ENCODE measurements at regions not wholly inside any gene's neighbourhood (a gene's known extent, or its start where the extent isn't known, plus 50 kb on each side); places are given as distances from the start of the nearest gene placed in this dataset.
"Not testable (repeated sequence)": the region's sequence is repeated elsewhere in the genome, so short reads cannot be mapped to it uniquely, and the experiment has no call there.

- not testable (repeated sequence) for H3K4me1 ChIP-seq (ENCODE audit: insufficient read depth, low read length); H3K27me3 ChIP-seq (ENCODE audit: insufficient read depth, low read length); H3K9me3 ChIP-seq (ENCODE audit: low read length); H3K36me3 ChIP-seq (ENCODE audit: insufficient read depth, low read length); H3K4me3 ChIP-seq (ENCODE audit: low read length); H2AFZ ChIP-seq (ENCODE audit: low read depth, low read length)
Observed at GRCh38 chr7:114076392-114077157, 157.8 kb upstream of the PPP1R3A start.

- H3K4me3 ChIP-seq (ENCODE audit: low read length), result no peak overlapping the region
- no peaks in the 10 kb centered on the region for H3K4me1 ChIP-seq (ENCODE audit: insufficient read depth, low read length)
- H3K36me3 ChIP-seq (ENCODE audit: insufficient read depth, low read length), result no peaks in the 10 kb centered on the region
Observed at GRCh38 chr7:114073701-114074100, 154.9 kb upstream of the PPP1R3A start.

GRCh38 chr7:114070246-114070645 lies 151.4 kb upstream of the PPP1R3A start:
- no peaks in the 10 kb centered on the region for H3K27me3 ChIP-seq (ENCODE audit: insufficient read depth, low read length)
- no peaks in the 10 kb centered on the region for H3K4me1 ChIP-seq (ENCODE audit: insufficient read depth, low read length)
- H3K36me3 ChIP-seq (ENCODE audit: insufficient read depth, low read length), result no peaks in the 10 kb centered on the region
- peaks cover 2% of the 10 kb centered on the region for H3K9me3 ChIP-seq (ENCODE audit: low read length)
- no peak overlapping the region for H3K4me3 ChIP-seq (ENCODE audit: low read length)
- H2AFZ ChIP-seq (ENCODE audit: low read depth, low read length), result no peak overlapping the region

More at GRCh38 chr7:114073701-114074100, 154.9 kb upstream of the PPP1R3A start:
- peaks cover 2% of the 10 kb centered on the region for H3K9me3 ChIP-seq (ENCODE audit: low read length)
- H3K27me3 ChIP-seq (ENCODE audit: insufficient read depth, low read length), result no peaks in the 10 kb centered on the region
- no peak overlapping the region for H2AFZ ChIP-seq (ENCODE audit: low read depth, low read length)

GRCh38 chr7:114062810-114063209 lies 144.0 kb upstream of the PPP1R3A start:
- Histone ChIP-seq H3K4me1 (ENCODE audit: insufficient read depth, low read length) (no peaks in the 10 kb centered on the region), H3K27me3 (ENCODE audit: insufficient read depth, low read length) (no peaks in the 10 kb centered on the region), H3K9me3 (ENCODE audit: low read length) (no peaks in the 10 kb centered on the region), H3K36me3 (ENCODE audit: insufficient read depth, low read length) (no peaks in the 10 kb centered on the region), H3K4me3 (ENCODE audit: low read length) (no peak overlapping the region), H2AFZ (ENCODE audit: low read depth, low read length) (no peak overlapping the region)

GRCh38 chr7:114051871-114052331 lies 133.1 kb upstream of the PPP1R3A start:
- H3K27me3 ChIP-seq (ENCODE audit: insufficient read depth, low read length), result no peaks in the 10 kb centered on the region
- no peak overlapping the region for H3K4me3 ChIP-seq (ENCODE audit: low read length)
- H3K36me3 ChIP-seq (ENCODE audit: insufficient read depth, low read length), result no peaks in the 10 kb centered on the region
- no peak overlapping the region for H2AFZ ChIP-seq (ENCODE audit: low read depth, low read length)
- H3K4me1 ChIP-seq (ENCODE audit: insufficient read depth, low read length), result no peaks in the 10 kb centered on the region
- H3K9me3 ChIP-seq (ENCODE audit: low read length), result peaks cover 2% of the 10 kb centered on the region

GRCh38 chr7:114050571-114050970 lies 131.8 kb upstream of the PPP1R3A start:
- no peaks in the 10 kb centered on the region for H3K27me3 ChIP-seq (ENCODE audit: insufficient read depth, low read length)
- peaks cover 2% of the 10 kb centered on the region for H3K9me3 ChIP-seq (ENCODE audit: low read length)
- H3K4me1 ChIP-seq (ENCODE audit: insufficient read depth, low read length), result no peaks in the 10 kb centered on the region
- H2AFZ ChIP-seq (ENCODE audit: low read depth, low read length), result no peak overlapping the region
- no peaks in the 10 kb centered on the region for H3K36me3 ChIP-seq (ENCODE audit: insufficient read depth, low read length)
- H3K4me3 ChIP-seq (ENCODE audit: low read length), result no peak overlapping the region

GRCh38 chr7:114048386-114049235 lies 129.8 kb upstream of the PPP1R3A start:
- Histone ChIP-seq H3K27me3 (ENCODE audit: insufficient read depth, low read length) (no peaks in the 10 kb centered on the region), H3K9me3 (ENCODE audit: low read length) (peaks cover 2% of the 10 kb centered on the region), H3K4me1 (ENCODE audit: insufficient read depth, low read length) (no peaks in the 10 kb centered on the region), H3K4me3 (ENCODE audit: low read length) (no peak overlapping the region), H3K36me3 (ENCODE audit: insufficient read depth, low read length) (no peaks in the 10 kb centered on the region), H2AFZ (ENCODE audit: low read depth, low read length) (no peak overlapping the region)

GRCh38 chr7:114047889-114048288 lies 129.1 kb upstream of the PPP1R3A start:
- Histone ChIP-seq H3K36me3 (ENCODE audit: insufficient read depth, low read length) (no peaks in the 10 kb centered on the region), H3K9me3 (ENCODE audit: low read length) (peaks cover 2% of the 10 kb centered on the region), H2AFZ (ENCODE audit: low read depth, low read length) (no peak overlapping the region), H3K4me1 (ENCODE audit: insufficient read depth, low read length) (no peaks in the 10 kb centered on the region), H3K4me3 (ENCODE audit: low read length) (no peak overlapping the region), H3K27me3 (ENCODE audit: insufficient read depth, low read length) (no peaks in the 10 kb centered on the region)

- Histone ChIP-seq H3K27me3 (ENCODE audit: insufficient read depth, low read length) (no peaks in the 10 kb centered on the region), H2AFZ (ENCODE audit: low read depth, low read length) (no peak overlapping the region), H3K4me3 (ENCODE audit: low read length) (no peak overlapping the region), H3K4me1 (ENCODE audit: insufficient read depth, low read length) (no peaks in the 10 kb centered on the region), H3K36me3 (ENCODE audit: insufficient read depth, low read length) (no peaks in the 10 kb centered on the region), H3K9me3 (ENCODE audit: low read length) (no peaks in the 10 kb centered on the region)
Observed at GRCh38 chr7:114033475-114033874, 114.7 kb upstream of the PPP1R3A start.

- H3K27me3 ChIP-seq (ENCODE audit: insufficient read depth, low read length), result no peaks in the 10 kb centered on the region
- H2AFZ ChIP-seq (ENCODE audit: low read depth, low read length), result no peak overlapping the region
- H3K4me3 ChIP-seq (ENCODE audit: low read length), result no peak overlapping the region
- no peaks in the 10 kb centered on the region for H3K36me3 ChIP-seq (ENCODE audit: insufficient read depth, low read length)
- no peaks in the 10 kb centered on the region for H3K9me3 ChIP-seq (ENCODE audit: low read length)
- peaks cover 3% of the 10 kb centered on the region for H3K4me1 ChIP-seq (ENCODE audit: insufficient read depth, low read length)
Observed at GRCh38 chr7:114026486-114027089, 107.8 kb upstream of the PPP1R3A start.

- Histone ChIP-seq H2AFZ (ENCODE audit: low read depth, low read length) (no peak overlapping the region), H3K9me3 (ENCODE audit: low read length) (no peaks in the 10 kb centered on the region), H3K27me3 (ENCODE audit: insufficient read depth, low read length) (no peaks in the 10 kb centered on the region), H3K4me1 (ENCODE audit: insufficient read depth, low read length) (peaks cover 3% of the 10 kb centered on the region), H3K36me3 (ENCODE audit: insufficient read depth, low read length) (no peaks in the 10 kb centered on the region), H3K4me3 (ENCODE audit: low read length) (no peak overlapping the region)
Observed at GRCh38 chr7:114021135-114021534, 102.3 kb upstream of the PPP1R3A start.

GRCh38 chr7:114008696-114009095 lies 89.9 kb upstream of the PPP1R3A start:
- Histone ChIP-seq H3K4me3 (ENCODE audit: low read length) (no peak overlapping the region), H3K36me3 (ENCODE audit: insufficient read depth, low read length) (no peaks in the 10 kb centered on the region), H3K4me1 (ENCODE audit: insufficient read depth, low read length) (no peaks in the 10 kb centered on the region), H3K27me3 (ENCODE audit: insufficient read depth, low read length) (no peaks in the 10 kb centered on the region), H3K9me3 (ENCODE audit: low read length) (no peaks in the 10 kb centered on the region), H2AFZ (ENCODE audit: low read depth, low read length) (no peak overlapping the region)

GRCh38 chr7:114007386-114007785 lies 88.6 kb upstream of the PPP1R3A start:
- H3K4me1 ChIP-seq (ENCODE audit: insufficient read depth, low read length), result no peaks in the 10 kb centered on the region
- no peak overlapping the region for H2AFZ ChIP-seq (ENCODE audit: low read depth, low read length)
- H3K9me3 ChIP-seq (ENCODE audit: low read length), result no peaks in the 10 kb centered on the region
- H3K4me3 ChIP-seq (ENCODE audit: low read length), result no peak overlapping the region
- H3K27me3 ChIP-seq (ENCODE audit: insufficient read depth, low read length), result no peaks in the 10 kb centered on the region
- no peaks in the 10 kb centered on the region for H3K36me3 ChIP-seq (ENCODE audit: insufficient read depth, low read length)

Data from neuron (in vitro differentiated cells).